DMS 273 treated with DMSO at 0.1 percent for 48 hours (cell line): ENCODE measurements at regions not wholly inside any gene's neighbourhood (a gene's known extent, or its start where the extent isn't known, plus 50 kb on each side); places are given as distances from the start of the nearest gene placed in this dataset.

Experiments used
- DNase-seq: peaks from one replicate; lab custom pipeline; 2025; lab: John Stamatoyannopoulos, UW

DNA sequence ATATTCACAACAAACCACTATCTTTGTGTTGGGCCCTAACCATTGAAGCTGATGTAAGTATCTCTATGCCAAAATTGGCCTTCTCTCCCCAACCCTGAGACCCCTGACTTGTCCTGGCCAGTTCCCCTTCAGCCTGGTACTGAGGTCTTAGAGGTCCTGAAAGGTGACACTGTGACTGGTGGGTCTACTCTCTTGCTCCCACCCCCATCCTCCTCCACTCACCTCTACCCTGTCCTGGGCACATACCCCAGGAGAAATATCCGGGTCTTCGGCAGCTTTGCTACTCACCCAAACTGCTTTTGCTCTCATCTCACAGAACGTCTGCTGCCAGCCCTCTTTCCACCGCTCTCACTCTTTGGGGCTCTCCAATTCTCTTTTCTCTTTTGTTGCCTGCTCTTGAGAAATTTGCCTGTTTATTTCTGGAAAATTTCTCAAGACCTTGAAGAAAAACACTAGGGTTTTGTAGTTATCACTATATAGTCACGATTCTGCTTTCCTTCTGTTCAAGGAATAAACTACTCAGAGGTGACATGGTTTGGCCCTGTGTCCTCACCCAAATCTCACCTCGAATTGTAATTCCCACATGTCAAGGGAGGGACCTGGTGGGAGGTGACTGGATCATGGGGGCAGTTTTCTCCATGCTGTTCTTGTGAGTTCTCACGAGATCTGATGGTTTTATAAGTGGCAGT, 133.8 kb upstream of the PKDCC start:
- no peak for DNase-seq

- DNase-seq = no peak
Observed at GRCh38 chr2:41914936-41915335, 132.9 kb upstream of the PKDCC start.

GRCh38 chr2:41916177-41916576, 131.6 kb upstream of the PKDCC start:
- no peak for DNase-seq

DNA sequence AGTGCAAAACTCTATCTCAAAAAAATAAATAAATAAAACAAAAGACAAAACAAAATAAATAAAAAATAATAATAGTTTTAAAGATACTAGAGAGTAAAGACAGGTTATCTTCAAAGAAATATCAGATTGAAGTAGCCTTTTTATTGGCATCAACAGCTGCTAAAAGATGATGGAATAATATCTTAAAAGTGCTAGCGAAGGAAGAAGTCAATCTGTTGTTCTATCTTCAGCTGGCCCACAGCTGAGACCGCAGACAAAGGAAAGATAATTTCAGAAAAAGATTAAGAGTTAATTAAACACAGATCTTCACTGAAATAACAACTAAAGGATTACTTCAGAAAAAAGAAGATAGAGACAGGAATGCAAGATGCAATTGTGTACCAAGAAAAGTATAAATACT, 130.2 kb upstream of the PKDCC start:
- no peak for DNase-seq

DNA sequence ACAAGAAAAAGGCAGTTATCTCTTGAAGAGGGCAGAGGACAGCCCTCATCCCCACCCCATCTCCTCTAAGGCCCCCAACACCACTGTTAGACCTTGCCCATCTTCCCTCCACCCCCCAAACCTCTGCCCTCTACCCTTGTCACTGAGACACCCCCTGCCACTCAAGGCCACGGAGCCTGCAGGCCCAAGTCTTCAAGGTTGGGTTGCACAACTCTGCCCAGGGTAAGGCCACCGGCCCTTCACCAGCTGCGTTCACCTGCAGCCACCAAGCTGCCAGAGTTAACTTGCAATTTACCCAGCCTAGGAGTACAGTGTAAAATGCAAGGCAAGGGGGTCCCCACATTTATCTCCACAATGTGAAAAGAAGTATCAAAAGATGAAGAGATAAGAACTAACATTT, 128.7 kb upstream of the PKDCC start:
- no peak for DNase-seq

- DNase-seq = no peak
Observed at GRCh38 chr2:41920181-41920580, 127.6 kb upstream of the PKDCC start.

- no peak for DNase-seq
Observed at GRCh38 chr2:41920812-41921211, 127.0 kb upstream of the PKDCC start.

- DNase-seq = no peak
Observed at GRCh38 chr2:41922177-41922576, 125.6 kb upstream of the PKDCC start.

GRCh38 chr2:41923156-41923786, 124.5 kb upstream of the PKDCC start:
- DNase-seq = no peak

DNA sequence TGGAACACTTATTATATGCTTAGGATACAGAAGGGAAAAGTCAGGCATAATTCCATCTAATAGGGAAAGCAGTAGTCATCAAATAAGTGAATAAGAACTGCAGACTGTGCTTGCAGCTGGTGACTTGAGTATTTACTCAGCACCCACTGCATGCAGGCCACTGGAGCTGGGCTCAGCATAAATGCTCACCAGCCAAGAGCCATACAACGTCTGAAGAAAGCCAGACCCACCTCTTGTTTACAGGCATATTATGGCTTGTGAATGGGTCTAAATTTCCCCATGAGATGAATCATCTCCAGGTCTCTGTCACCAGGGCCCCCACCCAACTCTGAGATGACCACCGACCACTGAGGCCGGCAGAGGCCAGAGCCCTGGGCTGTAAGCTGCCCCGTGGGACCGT, 123.8 kb upstream of the PKDCC start:
- DNase-seq = no peak

DNA sequence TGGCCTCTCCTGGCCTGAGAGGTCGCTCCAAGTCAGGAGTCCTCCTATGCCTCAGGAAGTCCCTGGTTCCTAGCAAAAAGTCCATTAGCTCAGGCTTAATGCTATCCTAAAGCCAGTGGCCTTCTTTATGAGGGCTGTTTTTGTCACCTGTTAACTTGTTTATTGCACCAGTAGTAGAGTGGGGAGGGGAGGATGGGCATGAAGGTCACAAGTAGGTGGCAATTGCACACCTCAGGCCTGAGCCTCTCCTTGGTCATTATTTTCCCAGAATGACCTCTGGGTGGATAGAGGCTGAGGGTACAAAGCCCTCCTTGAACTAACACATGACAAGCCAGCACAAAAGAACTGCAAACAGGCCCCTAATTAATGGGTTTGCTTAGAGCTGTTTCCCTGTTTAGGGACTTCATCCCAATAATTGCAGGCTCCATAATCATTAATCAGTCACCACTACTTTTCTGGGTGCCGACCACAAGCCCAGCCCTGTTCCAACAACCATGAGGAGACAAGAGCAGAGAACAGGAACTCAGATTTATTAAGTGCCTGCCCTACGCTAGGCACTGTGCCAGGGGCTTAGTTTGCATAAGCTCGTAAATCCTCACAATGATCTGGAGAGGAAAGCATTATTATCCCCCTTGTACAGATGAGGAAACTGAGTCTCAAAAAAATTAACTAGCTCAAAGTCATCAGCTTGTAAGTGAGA, 123.0 kb upstream of the PKDCC start:
- no peak for DNase-seq

GRCh38 chr2:41925712-41926111, 122.1 kb upstream of the PKDCC start:
- DNase-seq = no peak

DNA sequence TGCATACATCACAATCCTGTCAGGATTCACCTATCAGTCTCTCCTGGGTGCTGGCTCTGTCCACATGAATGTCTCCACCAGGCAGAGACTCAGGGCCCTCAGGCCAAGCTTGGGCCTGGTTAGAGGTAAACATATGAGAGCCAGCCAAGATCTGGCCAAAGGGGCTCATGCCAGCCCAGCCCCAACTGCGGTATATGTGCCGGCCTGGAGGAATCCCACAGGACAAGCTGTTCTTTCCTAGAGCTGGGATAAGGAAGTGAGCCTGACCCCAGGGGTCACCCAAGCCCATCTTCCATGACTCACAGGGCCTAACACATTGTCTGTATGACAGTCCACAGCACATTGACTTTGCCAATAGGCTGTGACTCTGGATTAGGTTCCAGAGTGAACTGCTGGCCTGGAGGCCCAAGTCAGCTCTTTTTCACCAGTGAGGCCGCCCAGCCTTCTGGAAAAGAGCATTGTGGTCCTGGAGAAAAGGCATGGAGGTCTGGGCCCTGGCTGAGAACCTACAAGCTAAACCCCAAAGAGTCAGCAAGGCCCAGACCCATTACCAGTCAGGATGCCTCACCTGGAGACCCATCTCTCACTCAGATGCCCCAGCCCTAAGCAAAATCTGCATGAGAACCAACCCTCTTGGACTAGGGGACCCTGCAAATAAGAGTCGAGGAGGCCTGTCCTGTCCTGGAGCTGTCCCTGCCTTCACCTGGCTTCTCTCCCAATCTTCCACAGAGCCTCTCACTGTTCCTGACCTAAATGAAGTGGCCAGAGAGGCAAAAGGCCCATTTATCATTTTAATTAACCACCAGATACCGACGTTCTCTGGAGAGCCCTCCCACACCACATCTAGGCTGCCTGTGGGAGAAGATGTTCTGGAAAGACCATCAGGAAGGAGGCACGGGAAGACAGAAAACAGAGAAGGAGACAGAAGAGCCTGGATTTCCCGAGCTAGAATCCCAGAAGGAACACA, 120.9 kb upstream of the PKDCC start:
- no peak for DNase-seq

DNA sequence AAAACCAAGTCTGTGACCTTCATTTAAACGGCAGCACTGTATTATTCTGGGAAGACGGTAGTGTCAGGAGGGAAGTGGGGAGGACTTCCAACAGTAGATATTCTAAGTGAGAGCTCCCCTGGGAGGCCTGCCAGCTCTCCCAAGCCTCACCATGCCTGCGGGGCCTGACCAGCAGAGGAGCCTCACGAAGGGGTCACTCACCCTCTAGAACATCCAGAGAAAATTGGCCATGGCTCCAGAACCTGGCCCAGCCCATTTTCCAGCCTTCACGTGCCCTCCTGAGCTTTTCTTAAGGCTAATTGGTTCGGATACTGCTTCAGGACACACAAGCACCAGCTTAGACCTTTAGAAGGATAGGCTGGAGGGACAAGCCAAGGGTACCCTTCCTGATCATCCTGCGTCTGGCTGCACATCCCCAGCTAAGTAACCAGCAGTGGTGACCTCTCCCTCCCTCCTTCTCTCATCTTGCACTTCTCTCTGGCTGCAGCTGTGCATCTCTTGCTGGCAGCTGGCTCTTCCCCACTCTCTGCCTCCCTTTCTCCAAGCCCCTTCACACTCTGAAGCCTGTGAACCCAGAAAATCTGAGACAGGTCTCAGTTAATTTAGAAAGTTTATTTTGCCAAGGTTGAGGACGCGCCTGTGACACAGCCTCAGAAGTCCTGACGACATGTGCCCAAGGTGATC, 120.1 kb upstream of the PKDCC start:
- no peak for DNase-seq

DNA sequence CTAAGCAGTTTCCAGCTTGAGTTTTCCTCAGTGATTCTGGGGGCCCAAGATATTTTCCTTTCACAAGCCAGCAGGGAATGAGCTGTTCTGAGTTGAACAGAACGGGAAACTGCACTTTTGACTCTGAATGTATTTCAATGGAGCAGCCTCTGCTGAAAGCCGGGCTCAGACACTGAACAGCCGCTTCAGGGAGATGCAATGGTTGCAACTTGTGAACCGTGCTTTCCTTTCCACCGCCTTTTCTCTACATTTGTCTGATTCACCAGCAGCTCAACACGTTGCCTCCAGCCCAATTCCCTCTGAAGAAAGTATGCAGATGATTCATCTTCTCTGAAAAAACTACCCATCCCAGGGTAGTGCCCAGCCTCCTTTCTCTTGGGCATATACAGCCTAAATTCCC, 119.3 kb upstream of the PKDCC start:
- DNase-seq = no peak

GRCh38 chr2:41930807-41931566, 116.8 kb upstream of the PKDCC start:
- DNase-seq = no peak

DNA sequence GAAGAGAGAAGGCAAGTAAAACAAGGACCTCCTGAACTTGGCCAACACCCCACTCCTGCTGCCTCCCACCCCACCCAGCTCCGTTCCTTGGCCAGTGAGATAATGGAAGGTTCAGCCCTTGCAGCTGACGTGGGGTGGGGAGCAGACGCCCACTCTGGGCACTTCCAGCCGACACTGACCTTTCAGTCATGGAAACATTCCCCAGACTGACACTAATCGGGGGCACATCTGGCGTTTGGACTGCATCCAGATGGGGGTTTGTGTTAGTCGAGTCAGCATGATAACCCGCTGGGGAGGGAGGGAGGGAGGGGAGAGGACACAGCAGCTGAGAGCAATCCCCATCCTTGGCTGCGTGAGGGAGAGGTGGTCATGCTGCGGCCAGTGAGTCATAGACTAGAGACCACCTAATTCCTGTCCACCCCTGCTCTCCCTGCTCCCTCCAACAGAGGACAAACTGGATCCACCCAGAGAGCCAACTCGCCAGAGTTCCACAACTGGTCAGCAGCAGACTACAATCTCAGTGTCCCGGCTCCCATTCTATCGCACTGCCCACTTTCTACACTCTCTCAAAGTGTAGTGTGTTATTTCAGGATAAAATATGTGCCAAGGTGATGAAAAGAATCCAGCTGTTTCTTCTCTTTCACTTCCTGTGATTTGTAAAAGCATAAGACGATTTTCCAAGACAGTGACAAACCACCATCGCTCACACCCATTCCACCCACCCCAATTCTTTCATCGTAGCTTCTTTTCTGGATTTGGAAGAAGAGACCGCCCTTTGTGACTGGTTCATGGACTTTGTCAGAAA, 115.4 kb upstream of the PKDCC start:
- no peak for DNase-seq

DNA sequence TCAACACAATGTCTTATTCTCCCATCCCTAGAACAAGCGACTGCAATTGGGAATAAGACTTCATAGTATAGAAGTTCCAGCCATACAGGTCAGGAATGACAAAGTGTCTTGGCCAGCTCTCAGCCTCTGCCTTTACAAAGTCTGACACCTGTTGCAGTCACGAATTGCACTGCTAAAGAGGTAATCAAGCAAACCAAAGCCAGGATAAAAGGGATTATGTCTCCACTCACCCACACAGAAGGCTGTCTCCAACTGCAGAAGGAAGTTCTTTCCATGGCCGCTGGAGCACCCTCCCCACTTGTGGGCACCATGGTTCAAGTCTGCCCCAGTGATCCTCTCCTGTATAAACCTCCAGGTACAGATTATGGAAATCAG, 114.8 kb upstream of the PKDCC start:
- no peak for DNase-seq

DNA sequence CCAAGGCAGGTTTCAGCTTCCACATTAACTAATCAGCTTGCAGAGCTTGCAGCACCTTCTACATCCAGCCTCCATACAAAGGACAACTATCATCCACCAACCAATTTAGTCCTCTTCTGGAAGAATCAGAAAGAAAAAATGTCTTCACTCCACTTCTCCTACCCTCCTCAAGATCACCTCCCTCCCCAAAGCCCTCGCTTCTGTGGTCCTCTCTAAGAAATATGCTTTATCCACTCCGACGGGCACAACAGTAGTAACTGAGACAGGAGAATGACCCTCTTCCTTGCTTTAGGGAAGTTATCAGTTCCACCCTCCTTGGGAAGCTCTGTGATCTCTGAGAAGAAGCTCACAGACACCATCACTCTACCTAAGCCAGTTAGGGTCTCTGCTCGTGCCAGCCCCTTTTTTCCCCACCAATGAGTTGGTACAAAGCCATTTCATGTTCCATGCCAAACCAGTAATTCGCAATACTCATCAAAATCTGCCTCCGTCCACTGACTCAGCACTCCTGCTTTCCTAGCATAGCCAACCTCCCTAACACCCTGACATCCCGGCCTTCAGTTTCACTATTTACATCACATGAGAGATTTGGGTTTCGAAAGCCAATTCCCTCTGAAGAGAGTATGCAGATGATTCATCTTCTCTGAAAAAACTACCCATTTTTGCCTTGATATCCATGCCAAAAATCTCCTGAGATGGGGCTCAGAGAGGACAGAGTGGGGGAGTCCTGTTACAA, 114.1 kb upstream of the PKDCC start:
- DNase-seq = no peak
